K562 (cell line): ENCODE measurements at regions not wholly inside any gene's neighbourhood (a gene's known extent, or its start where the extent isn't known, plus 50 kb on each side); places are given as distances from the start of the nearest gene placed in this dataset.

Experiments used
- ATAC-seq: fragments of 200-7000 bp; cut with Tn5 transposase; 3 replicates; pipeline ENCODE4 v1.9.1; 2020; ENCODE audit warnings: moderate library complexity
- BruUV-seq: library from RNA; stranded (reverse); fragments of 400-500 nt; replicated peaks from 2 replicates; lab custom pipeline; 2021; lab: Mats Ljungman, UMichigan
- CTCF ChIA-PET: fragments of 300-600 bp; formaldehyde crosslinking; extraction: SDS; loops from one replicate; lab custom pipeline; 2021; ENCODE audit warnings: low intra/inter-chr PET ratio; lab: Yijun Ruan, JAX
- POLR2A ChIA-PET: fragments of 300-600, 350-650 bp; sonication (Branson Sonifier 250); formaldehyde crosslinking; extraction: SDS; loops from one replicate; lab custom pipeline; 2021; ENCODE audit warnings: antibody characterized with exemption, inconsistent platforms; lab: Yijun Ruan, JAX
- DNase-seq, 4 experiments: peaks; one replicate each; pipeline versions ENCODE4 v3.0.0 to v3.0.0-alpha.2; 2011 to 2018; ENCODE audit warnings: low spot score in 3 of 4, mixed read lengths in 3 of 4; ENCODE audit errors: extremely low read depth in 1 of 4
- FAIRE-seq: peaks from 2 replicates; lab custom pipeline; 2011; peaks lifted over from hg19 to GRCh38; lab: Jason Lieb, UNC
- H2AFZ ChIP-seq: 2 replicates; pipeline ENCODE4 v1.6.0; 2011; ENCODE audit warnings: low read depth, low read length, control low read depth, inconsistent platforms
- H3K27ac ChIP-seq: fragments of 200-600 bp; 3 replicates; pipeline ENCODE4 v1.8.0; 2011; ENCODE audit warnings: low read depth, mild to moderate bottlenecking, control low read depth, inconsistent platforms, low read length, moderate library complexity, mixed read lengths; ENCODE audit errors: extremely low read depth
- H3K27me3 ChIP-seq, 2 experiments: fragments of 300-600 bp in 1 of 2; 2 replicates in 1 of 2; 3 replicates in 1 of 2; pipeline versions ENCODE4 v1.6.0 to v1.8.0; 2011; ENCODE audit warnings: inconsistent platforms in 2 of 2, low read length in 2 of 2, mild to moderate bottlenecking in 1 of 2, mixed read lengths in 1 of 2, moderate library complexity in 1 of 2; ENCODE audit not compliant: control insufficient read depth in 2 of 2, insufficient read depth in 2 of 2
- H3K36me3 ChIP-seq: fragments of 300-600 bp; 3 replicates; pipeline ENCODE4 v1.8.0; 2011; ENCODE audit warnings: mild to moderate bottlenecking, low read length, inconsistent platforms; ENCODE audit not compliant: control insufficient read depth, insufficient read depth
- H3K4me1 ChIP-seq, 2 experiments: fragments of 200-600 bp in 1 of 2; replicated peaks in 1 of 2; 2 replicates in 1 of 2; 3 replicates in 1 of 2; pipeline versions ENCODE4 v1.5.1 to v1.8.0; 2011; ENCODE audit warnings: inconsistent platforms in 2 of 2, low read length in 2 of 2, mild to moderate bottlenecking in 1 of 2, mixed read lengths in 1 of 2, moderate library complexity in 1 of 2; ENCODE audit not compliant: control insufficient read depth in 2 of 2, insufficient read depth in 2 of 2
- H3K4me2 ChIP-seq: 2 replicates; pipeline ENCODE4 v1.6.1; 2011; ENCODE audit warnings: low read length, control low read depth, inconsistent platforms, mixed read lengths; ENCODE audit not compliant: insufficient read depth
- H3K4me3 ChIP-seq: fragments of 200-600 bp; sonication (generic), shearing (Covaris generic); 2 replicates; pipeline ENCODE4 v1.5.1; 2016; ENCODE audit warnings: control low read depth, inconsistent platforms
- H3K79me2 ChIP-seq: fragments of 200-600 bp; 3 replicates; pipeline ENCODE4 v1.8.0; 2011; ENCODE audit warnings: low read length, inconsistent platforms; ENCODE audit not compliant: control insufficient read depth, insufficient read depth
- H3K9ac ChIP-seq, 2 experiments: 2 replicates each; pipeline versions ENCODE4 v1.6.0 to v1.6.1; 2011; ENCODE audit warnings: low read depth in 2 of 2, low read length in 2 of 2, control low read depth in 1 of 2, inconsistent platforms in 1 of 2, mild to moderate bottlenecking in 1 of 2, mixed read lengths in 1 of 2; ENCODE audit not compliant: insufficient read depth in 1 of 2
- H3K9me1 ChIP-seq: one replicate; pipeline ENCODE4 v1.6.0; 2011; ENCODE audit warnings: inconsistent platforms, mild to moderate bottlenecking, low read length, moderate library complexity; ENCODE audit not compliant: control insufficient read depth, insufficient read depth
- H3K9me3 ChIP-seq: replicated peaks from 2 replicates; pipeline ENCODE4 v1.5.1; 2011; ENCODE audit warnings: low read depth, low read length, inconsistent platforms; ENCODE audit not compliant: control insufficient read depth, insufficient read depth
- H4K20me1 ChIP-seq: replicated peaks from 2 replicates; pipeline ENCODE4 v1.6.1; 2011; ENCODE audit warnings: low read length, inconsistent platforms, mixed read lengths; ENCODE audit not compliant: control insufficient read depth, insufficient read depth
- BCLAF1 ChIP-seq, 2 experiments: fragments of 450-650 bp in 1 of 2; IDR thresholded peaks; 2 replicates each; pipeline ENCODE4 v1.6.1; 2011 to 2017; ENCODE audit warnings: low read depth in 2 of 2, antibody characterized with exemption in 1 of 2, borderline replicate concordance in 1 of 2, low read length in 1 of 2, mild to moderate bottlenecking in 1 of 2, mixed read lengths in 1 of 2; ENCODE audit not compliant: control insufficient read depth in 1 of 2
- BRF1 ChIP-seq: IDR thresholded peaks from 3 replicates; pipeline ENCODE4 v1.6.1; 2011; ENCODE audit warnings: borderline replicate concordance, mild to moderate bottlenecking; ENCODE audit not compliant: insufficient read length; ENCODE audit errors: extremely low read depth
- GABPB2 ChIP-seq: fragments of 250-450 bp; sonication (Bioruptor Pico); conservative IDR thresholded peaks from 2 replicates; pipeline ENCODE4 v1.5.1; 2021; ENCODE audit warnings: mild to moderate bottlenecking
- NCOA1 ChIP-seq: fragments of 450-650 bp; IDR thresholded peaks from 2 replicates; pipeline ENCODE4 v1.6.1; 2016; ENCODE audit warnings: low read depth
- NR2F6 ChIP-seq: fragments of 450-650 bp; formaldehyde crosslinking; IDR thresholded peaks from 2 replicates; pipeline ENCODE4 v1.4.0; 2020; ENCODE audit warnings: mild to moderate bottlenecking
- PTRF ChIP-seq: fragments of 450-650 bp; IDR thresholded peaks from 2 replicates; pipeline ENCODE4 v1.6.1; 2016; ENCODE audit warnings: mild to moderate bottlenecking, missing genetic modification characterization, missing compliant biosample characterization
- TGIF2 ChIP-seq: sonication (generic); formaldehyde crosslinking; IDR thresholded peaks from 2 replicates; pipeline ENCODE4 v1.8.1; 2022; ENCODE audit warnings: mild to moderate bottlenecking, missing genetic modification reagents, moderate library complexity
- THAP12 ChIP-seq: fragments of 250-450 bp; sonication (Bioruptor Pico); IDR thresholded peaks from 2 replicates; pipeline ENCODE4 v1.9.0; 2021; ENCODE audit warnings: mild to moderate bottlenecking, inconsistent platforms
- USF2 ChIP-seq: sonication (generic); formaldehyde crosslinking; IDR thresholded peaks from 2 replicates; pipeline ENCODE4 v1.5.0; 2020; ENCODE audit warnings: missing genetic modification reagents
- ZBTB11 ChIP-seq, 3 experiments: fragments of 200-800 bp in 1 of 3; fragments of 250-450 bp in 1 of 3; fragments of 450-650 bp in 1 of 3; sonication (Bioruptor Pico) in 1 of 3; sonication (Bioruptor generic) in 1 of 3; formaldehyde crosslinking in 1 of 3; IDR thresholded peaks; 2 replicates each; pipeline versions ENCODE4 v1.6.1 to v1.8.0; 2016 to 2022; ENCODE audit warnings: mild to moderate bottlenecking in 2 of 3, missing genetic modification characterization in 2 of 3, missing compliant biosample characterization in 1 of 3, moderate library complexity in 1 of 3
- ZNF75A ChIP-seq: fragments of 450-650 bp; formaldehyde crosslinking; IDR thresholded peaks from 2 replicates; pipeline ENCODE4 v1.4.0; 2020; ENCODE audit warnings: mild to moderate bottlenecking
- WGBS: fragments of 100-300 bp; shearing (Covaris generic); methylation state at CpG from one replicate; pipeline ENCODE4 v1.1.6; 2016; ENCODE audit warnings: low coverage, mixed read lengths; ENCODE audit not compliant: insufficient coverage; ENCODE audit errors: missing lambda C conversion rate; 5-methylcytosine and 5-hydroxymethylcytosine counted together
- in situ Hi-C: fragments of 300-500 bp; cut with MboI; formaldehyde crosslinking; loops from 4 replicates; pipeline ENCODE4 v1.15.0; 2018; ENCODE audit warnings: inconsistent platforms, mixed read lengths
- intact Hi-C: fragments of 100-400 bp; cut with micrococcal nuclease; formaldehyde crosslinking; loops from 2 replicates; pipeline ENCODE4 v1.14.2; 2022

GRCh38 chr16:66007717-66008116 is 358.8 kb upstream of the CDH5 start (continued):
- no peak for TF ChIP-seq ZBTB11 (CRISPR knock-in tag; IDR thresholded peaks at IDR 0.05)
- no peak for TF ChIP-seq PTRF (tag)
- TF ChIP-seq, all 486 proteins: peak for 0

GRCh38 chr16:66006485-66006884 is 360.0 kb upstream of the CDH5 start:
- WGBS = 1% methylated on average over 9 of the region's 9 CpGs
- no peak overlapping the region for H3K4me3 ChIP-seq
- no peak overlapping the region for H2AFZ ChIP-seq
- no peak overlapping the region for H3K4me2 ChIP-seq
- H3K4me1 ChIP-seq = no peaks in the 10 kb centered on the region
- no peaks in the 10 kb centered on the region for H3K9me1 ChIP-seq
- POLR2A ChIA-PET = interaction anchor here (0.8 kb wide), 1 partner anchor 1152 kb away, joined by 3 read pairs; no protein-coding TSS in a partner anchor
- H3K9me3 ChIP-seq = no peaks in the 10 kb centered on the region
- no TSS peak for BruUV-seq
- H4K20me1 ChIP-seq = no peaks in the 10 kb centered on the region; the same call in 1 of the 2 replicates
- H3K27ac ChIP-seq = no peak overlapping the region
- CTCF ChIA-PET = no interaction called here
- in situ Hi-C loops = no loop called here
- no peaks in the 10 kb centered on the region for H3K27me3 ChIP-seq
- no peak for FAIRE-seq
- intact Hi-C loops = no loop called here
- DNase-seq = no peak
- no peak for ATAC-seq
- no peak overlapping the region for H3K9ac ChIP-seq
- no peaks in the 10 kb centered on the region for H3K79me2 ChIP-seq
- no peaks in the 10 kb centered on the region for H3K36me3 ChIP-seq
- TF ChIP-seq BCLAF1 (IDR thresholded peaks at IDR 0.05; ENCODE audit: borderline replicate concordance in 1 of 2, control insufficient read depth in 1 of 2, low read depth in 2 of 2, low read length in 1 of 2) (no peak), USF2 (CRISPR knock-in tag) (peak; percentile 50), THAP12 (CRISPR knock-in tag) (no peak), ZNF75A (CRISPR knock-in tag) (no peak), NR2F6 (CRISPR knock-in tag) (no peak), BRF1 (no peak), GABPB2 (no peak), NCOA1 (no peak), TGIF2 (CRISPR knock-in tag) (no peak)
